Stomach (tissue), 8 donors: ENCODE measurements at regions not wholly inside any gene's neighbourhood (a gene's known extent, or its start where the extent isn't known, plus 50 kb on each side); places are given as distances from the start of the nearest gene placed in this dataset.
A peak's percentile ranks its signal among the peaks of the same experiment; 100 is the strongest.

Experiments used
- DNase-seq, 2 donors: peaks; one replicate each; pipeline versions ENCODE4 v3.0.0 to v3.0.0-alpha.2; 2013 to 2019
- H3K27ac ChIP-seq, 5 donors: fragments of 200-600 bp in 4 of 5; sonication (generic) in 4 of 5; one replicate each; pipeline ENCODE4 v1.5.1; 2013 to 2019; ENCODE audit warnings: mild to moderate bottlenecking in 1 of 5, moderate library complexity in 1 of 5
- H3K27me3 ChIP-seq, 3 donors: fragments of 200-600 bp; sonication (generic); one replicate each; pipeline ENCODE4 v1.5.1; 2017 to 2019; ENCODE audit warnings: mixed run types in 1 of 3
- H3K36me3 ChIP-seq, 4 donors: fragments of 200-600 bp; sonication (generic); 1 replicate in 3 of 4; 2 replicates in 1 of 4; pipeline ENCODE4 v1.5.1; 2016 to 2019
- H3K4me1 ChIP-seq, 4 donors: fragments of 200-600 bp; sonication (generic); one replicate each; pipeline ENCODE4 v1.5.1; 2016 to 2019
- H3K4me3 ChIP-seq, 4 donors: fragments of 200-600 bp; sonication (generic) in 3 of 4; one replicate each; pipeline ENCODE4 v1.5.1; 2016 to 2019; ENCODE audit warnings: mild to moderate bottlenecking in 1 of 4
- H3K9me3 ChIP-seq, 4 donors: fragments of 200-600 bp; sonication (generic); one replicate each; pipeline ENCODE4 v1.5.1; 2016 to 2019
- EP300 ChIP-seq: sonication (generic); formaldehyde crosslinking; IDR thresholded peaks from one replicate; pipeline ENCODE4 v1.6.1; 2017; ENCODE audit warnings: antibody characterized with exemption
- POLR2A ChIP-seq, 4 donors: fragments of 450-650 bp; IDR thresholded peaks; one replicate each; pipeline ENCODE4 v1.6.1; 2016; ENCODE audit warnings: antibody characterized with exemption in 4 of 4, control low read depth in 2 of 4, mild to moderate bottlenecking in 1 of 4, moderate library complexity in 1 of 4
- POLR2AphosphoS5 ChIP-seq, 3 donors: sonication (generic); formaldehyde crosslinking; IDR thresholded peaks; one replicate each; pipeline ENCODE4 v1.6.1; 2016; ENCODE audit warnings: antibody characterized with exemption in 3 of 3
- WGBS, 5 donors: extraction: QIAGEN DNeasy Blood & Tissue Kit in 3 of 5; methylation state at CpG; one replicate each; pipeline versions ENCODE4 v1.1.5 to v1.1.7; 2013 to 2018; 5-methylcytosine and 5-hydroxymethylcytosine counted together
- intact Hi-C: fragments of 100-400 bp; cut with DNase I; formaldehyde crosslinking; loops from one replicate; pipeline ENCODE4 v1.15.1; 2023; ENCODE audit warnings: low total_unique reads
- TF ChIP-seq, protein P1 (sequence below), 7 experiments: fragments of 450-650 bp in 4 of 7; fragments of 200-600 bp in 3 of 7; sonication (generic) in 3 of 7; IDR thresholded peaks; one replicate each; pipeline ENCODE4 v1.5.1; 2016 to 2019; ENCODE audit warnings: antibody characterized with exemption in 7 of 7, control low read depth in 2 of 7, mild to moderate bottlenecking in 1 of 7
- donor health status: healthy with polysubstance abuse.
- donor health status: Bipolar disorder and iron deficiency.
- donor health status: healthy.

DNA sequence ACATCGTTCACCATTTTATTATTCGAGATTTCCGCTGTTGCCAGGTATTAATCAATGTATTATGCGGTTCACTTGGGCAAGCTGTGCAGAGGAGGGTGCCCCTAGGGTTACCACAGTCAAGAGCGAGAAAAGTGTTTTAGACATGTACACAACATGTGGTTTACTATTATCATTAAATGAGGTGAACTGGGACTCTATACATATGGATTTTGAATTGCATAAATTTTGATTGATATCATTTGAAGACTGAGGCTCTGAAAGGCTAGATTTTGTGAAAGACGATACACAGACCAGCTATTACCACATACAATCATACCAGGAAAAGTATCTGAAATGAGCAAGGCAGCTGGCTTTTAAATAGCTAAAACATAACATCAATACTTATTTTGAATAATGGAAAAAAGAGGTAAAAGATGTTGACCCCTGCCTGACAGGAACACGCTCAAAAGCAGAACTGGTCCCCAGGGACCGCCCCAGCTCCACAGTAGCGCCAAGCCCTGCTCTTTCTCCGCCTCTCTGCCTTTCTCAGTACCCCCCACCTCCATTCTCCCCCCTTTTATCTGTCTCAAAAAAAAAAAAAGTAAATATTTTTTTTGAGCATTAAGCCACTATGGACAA lies 413.4 kb upstream of the MKI67 start:
- WGBS, 5 donors, result 67 to 81% (median 77%) methylated on average over 10 of the region's 10 CpGs
- DNase-seq, result peak in 1 of 2 donors; percentile 36
- no peaks in the 10 kb centered on the region for H3K9me3 ChIP-seq
- H3K36me3 ChIP-seq, result no peaks in the 10 kb centered on the region
- peaks cover 11 to 16% (median 14%) of the 10 kb centered on the region in 4 donors for H3K4me1 ChIP-seq
- no peak overlapping the region for H3K4me3 ChIP-seq
- TF ChIP-seq, protein P1, sequence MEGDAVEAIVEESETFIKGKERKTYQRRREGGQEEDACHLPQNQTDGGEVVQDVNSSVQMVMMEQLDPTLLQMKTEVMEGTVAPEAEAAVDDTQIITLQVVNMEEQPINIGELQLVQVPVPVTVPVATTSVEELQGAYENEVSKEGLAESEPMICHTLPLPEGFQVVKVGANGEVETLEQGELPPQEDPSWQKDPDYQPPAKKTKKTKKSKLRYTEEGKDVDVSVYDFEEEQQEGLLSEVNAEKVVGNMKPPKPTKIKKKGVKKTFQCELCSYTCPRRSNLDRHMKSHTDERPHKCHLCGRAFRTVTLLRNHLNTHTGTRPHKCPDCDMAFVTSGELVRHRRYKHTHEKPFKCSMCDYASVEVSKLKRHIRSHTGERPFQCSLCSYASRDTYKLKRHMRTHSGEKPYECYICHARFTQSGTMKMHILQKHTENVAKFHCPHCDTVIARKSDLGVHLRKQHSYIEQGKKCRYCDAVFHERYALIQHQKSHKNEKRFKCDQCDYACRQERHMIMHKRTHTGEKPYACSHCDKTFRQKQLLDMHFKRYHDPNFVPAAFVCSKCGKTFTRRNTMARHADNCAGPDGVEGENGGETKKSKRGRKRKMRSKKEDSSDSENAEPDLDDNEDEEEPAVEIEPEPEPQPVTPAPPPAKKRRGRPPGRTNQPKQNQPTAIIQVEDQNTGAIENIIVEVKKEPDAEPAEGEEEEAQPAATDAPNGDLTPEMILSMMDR (IDR thresholded peaks at IDR 0.05), result no peak
- TF ChIP-seq POLR2AphosphoS5 (IDR thresholded peaks at IDR 0.05) (no peak), POLR2A (IDR thresholded peaks at IDR 0.05) (no peak), EP300 (no peak)
- no peak overlapping the region for H3K27ac ChIP-seq
- intact Hi-C loops, result no loop called here
- H3K27me3 ChIP-seq, result peaks cover 4 to 95% (median 45%) of the 10 kb centered on the region in 3 donors

DNA sequence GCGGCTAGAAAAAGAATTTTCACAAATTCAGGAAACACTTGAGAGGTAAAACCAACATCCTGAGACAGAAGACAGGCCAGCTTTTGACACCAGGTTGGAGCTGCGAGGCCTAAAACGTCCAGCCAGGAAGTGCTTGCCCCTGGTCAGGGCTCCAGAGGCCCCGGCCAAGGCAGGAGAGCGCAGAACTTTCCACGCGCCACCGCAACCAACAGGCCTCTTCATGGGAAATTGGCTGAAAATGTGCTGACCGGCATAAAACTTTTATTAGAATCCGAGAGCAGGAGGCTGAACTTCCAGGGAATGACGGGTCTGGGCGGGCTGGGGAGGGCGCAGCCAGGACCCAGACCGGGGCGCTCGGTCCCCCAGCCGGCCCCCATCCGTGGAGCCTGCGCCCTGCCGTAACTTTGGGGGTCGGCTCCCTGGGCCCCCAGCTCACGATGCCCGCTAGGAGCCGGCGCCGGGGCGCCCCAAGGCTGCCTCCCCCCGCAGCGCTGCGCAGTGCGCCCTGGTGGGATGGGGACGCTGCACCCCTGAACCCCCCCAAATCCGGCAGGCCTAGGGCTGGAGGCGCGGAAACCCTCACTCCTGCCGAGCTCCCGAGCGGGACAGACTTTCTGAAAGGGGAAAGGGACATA lies 414.0 kb upstream of the MKI67 start:
- intact Hi-C loops, result no loop called here
- TF ChIP-seq EP300 (no peak), POLR2AphosphoS5 (IDR thresholded peaks at IDR 0.05) (no peak), POLR2A (IDR thresholded peaks at IDR 0.05) (no peak)
- TF ChIP-seq, protein P1 (IDR thresholded peaks at IDR 0.05), result no peak
- H3K4me1 ChIP-seq, result peaks cover 11 to 16% (median 14%) of the 10 kb centered on the region in 4 donors
- peak in 1 of 2 donors; percentile 76 for DNase-seq
- no peaks in the 10 kb centered on the region for H3K9me3 ChIP-seq
- H3K27me3 ChIP-seq, result peaks cover 4 to 95% (median 45%) of the 10 kb centered on the region in 3 donors
- WGBS, 5 donors, result 8 to 34% (median 16%) methylated on average over 30 to 38 of the region's 38 CpGs
- peak overlapping the region in 1 of 4 donors; percentile 20 for H3K4me3 ChIP-seq
- H3K36me3 ChIP-seq, result no peaks in the 10 kb centered on the region
- no peak overlapping the region for H3K27ac ChIP-seq

DNA sequence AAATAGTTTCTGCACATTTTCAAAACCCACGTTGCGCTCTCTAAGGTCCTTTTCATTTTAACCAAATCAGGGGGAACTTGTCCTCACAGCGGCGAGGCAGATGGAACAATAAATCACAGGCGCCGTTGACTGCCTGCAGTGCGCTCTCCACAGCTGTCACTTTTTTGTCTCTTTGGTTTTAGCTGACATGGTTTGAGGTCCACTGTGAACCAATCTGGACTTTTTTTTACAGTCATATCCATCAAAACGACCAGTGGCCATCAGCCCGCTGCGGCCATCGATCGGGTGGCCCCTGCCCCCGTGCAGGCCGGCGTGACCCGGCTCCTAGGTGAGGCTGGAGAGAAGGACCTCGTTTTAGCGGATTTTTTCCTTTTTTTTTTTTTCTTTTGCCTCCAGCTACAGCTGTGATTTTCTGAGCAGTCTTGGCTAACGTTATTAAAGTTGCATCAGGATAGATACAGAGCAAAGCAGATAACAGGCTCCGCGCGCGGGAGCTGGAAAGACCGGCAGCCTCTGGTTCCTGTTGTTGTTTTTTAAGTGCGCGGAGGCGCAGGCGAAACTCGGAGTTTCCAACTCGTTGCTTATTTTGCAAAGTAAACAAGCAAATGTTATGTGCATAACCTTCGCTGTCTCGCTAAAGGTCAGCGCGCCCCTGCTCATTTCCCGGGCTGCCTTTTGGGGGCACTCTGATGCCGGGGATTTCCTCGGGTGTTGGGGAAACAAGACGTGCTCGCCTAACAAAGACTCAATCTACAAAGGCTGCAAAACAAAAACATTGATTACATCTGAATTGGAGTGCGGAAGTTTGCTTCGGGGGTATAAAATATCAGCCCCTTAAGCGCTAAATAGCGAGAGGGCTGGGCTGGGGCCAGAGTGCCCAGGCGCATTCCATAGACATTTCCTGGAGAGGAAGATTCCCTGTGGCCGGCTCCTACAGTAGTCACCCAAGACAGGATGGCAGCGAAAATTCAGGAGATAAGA lies 414.8 kb upstream of the MKI67 start:
- H3K27ac ChIP-seq, result no peak overlapping the region
- H3K27me3 ChIP-seq, result peaks cover 4 to 88% (median 42%) of the 10 kb centered on the region in 3 donors
- H3K9me3 ChIP-seq, result no peaks in the 10 kb centered on the region
- intact Hi-C loops, result no loop called here
- peaks cover 11 to 16% (median 14%) of the 10 kb centered on the region in 4 donors for H3K4me1 ChIP-seq
- DNase-seq, result peak; percentile 29 to 77
- TF ChIP-seq POLR2AphosphoS5 (IDR thresholded peaks at IDR 0.05) (no peak), POLR2A (IDR thresholded peaks at IDR 0.05) (no peak), EP300 (no peak)
- TF ChIP-seq, protein P1 (IDR thresholded peaks at IDR 0.05), result no peak
- H3K36me3 ChIP-seq, result no peaks in the 10 kb centered on the region
- peak overlapping the region in 2 of 4 donors; percentile 10 to 20 for H3K4me3 ChIP-seq
- 3 to 8% (median 5%) methylated on average over 46 of the region's 46 CpGs for WGBS, 5 donors

DNA sequence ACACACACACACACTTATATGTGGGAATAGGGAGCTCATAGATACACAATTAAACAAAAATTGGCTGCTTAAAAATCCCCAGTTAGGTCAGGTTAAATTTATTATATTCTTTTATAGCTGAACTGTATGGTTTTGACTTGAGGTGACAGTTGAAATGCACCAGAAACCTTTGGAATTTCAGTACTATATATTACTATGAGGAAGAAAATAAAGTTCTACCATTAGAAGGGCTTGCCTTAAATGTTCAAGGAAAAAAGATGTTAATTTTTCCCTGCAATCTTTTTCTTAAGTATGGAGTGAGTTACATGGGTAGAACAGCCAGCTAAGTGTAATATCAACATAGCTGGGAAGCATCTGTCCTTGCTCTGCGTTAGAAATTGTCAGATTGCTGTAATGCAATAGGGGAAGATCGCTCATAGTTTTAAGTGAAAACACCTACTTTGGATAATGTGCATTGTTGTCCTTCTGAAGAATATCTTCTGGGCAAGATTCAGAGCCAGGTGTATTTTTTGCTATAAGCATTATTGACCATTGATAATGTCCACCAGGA lies 415.8 kb upstream of the MKI67 start:
- peak in 1 of 2 donors; percentile 24 for DNase-seq
- no peak overlapping the region for H3K4me3 ChIP-seq
- TF ChIP-seq EP300 (no peak), POLR2A (IDR thresholded peaks at IDR 0.05) (no peak), POLR2AphosphoS5 (IDR thresholded peaks at IDR 0.05) (no peak)
- TF ChIP-seq, protein P1 (IDR thresholded peaks at IDR 0.05), result no peak
- H3K9me3 ChIP-seq, result no peaks in the 10 kb centered on the region
- H3K27ac ChIP-seq, result no peak overlapping the region
- 65 to 84% (median 70%) methylated on average over 2 of the region's 2 CpGs for WGBS, 5 donors
- H3K36me3 ChIP-seq, result no peaks in the 10 kb centered on the region
- H3K27me3 ChIP-seq, result peaks cover 4 to 84% (median 38%) of the 10 kb centered on the region in 3 donors
- intact Hi-C loops, result no loop called here
- peaks cover 11 to 16% (median 14%) of the 10 kb centered on the region in 4 donors for H3K4me1 ChIP-seq
